Erythroblast (primary cell): ENCODE measurements at regions not wholly inside any gene's neighbourhood (a gene's known extent, or its start where the extent isn't known, plus 50 kb on each side); places are given as distances from the start of the nearest gene placed in this dataset.

Experiments
- DNase-seq, 2 experiments: peaks; one replicate each; lab custom pipeline; 2025; lab: John Stamatoyannopoulos, UW
- GATA1 ChIP-seq: IDR thresholded peaks from 2 replicates; pipeline ENCODE4 v1.6.1; 2011; ENCODE audit warnings: low read depth, mild to moderate bottlenecking, control low read depth, low read length, moderate library complexity
- POLR2A ChIP-seq: IDR thresholded peaks from 2 replicates; pipeline ENCODE4 v1.6.1; 2011; ENCODE audit warnings: mild to moderate bottlenecking, low read length

GRCh38 chr13:58048670-58049069 lies 417.1 kb downstream of the PCDH17 start:
- no peak for DNase-seq
- TF ChIP-seq POLR2A (no peak), GATA1 (no peak)

- no peak for DNase-seq
- TF ChIP-seq GATA1 (no peak), POLR2A (no peak)
These were observed 419.9 kb downstream of the PCDH17 start for GRCh38 chr13:58051396-58051795.

GRCh38 chr13:58051807-58052375 lies 420.3 kb downstream of the PCDH17 start:
- TF ChIP-seq POLR2A = no peak
- no peak for TF ChIP-seq GATA1

GRCh38 chr13:58056426-58056825 lies 424.9 kb downstream of the PCDH17 start:
- no peak for DNase-seq
- TF ChIP-seq GATA1 (no peak), POLR2A (no peak)

More at GRCh38 chr13:58051807-58052375, 420.3 kb downstream of the PCDH17 start:
- no peak for DNase-seq

- DNase-seq = no peak
- no peak for TF ChIP-seq GATA1
- no peak for TF ChIP-seq POLR2A
These were observed 428.1 kb downstream of the PCDH17 start for GRCh38 chr13:58059624-58060023.

GRCh38 chr13:58080806-58081205 lies 449.3 kb downstream of the PCDH17 start:
- TF ChIP-seq GATA1 = no peak
- TF ChIP-seq POLR2A = no peak
- DNase-seq = no peak

GRCh38 chr13:58081301-58081820 lies 449.8 kb downstream of the PCDH17 start:
- no peak for DNase-seq
- no peak for TF ChIP-seq GATA1
- no peak for TF ChIP-seq POLR2A

- TF ChIP-seq POLR2A (no peak), GATA1 (no peak)
- DNase-seq = no peak
These were observed 451.5 kb downstream of the PCDH17 start for GRCh38 chr13:58083064-58083463.

- TF ChIP-seq GATA1 (no peak), POLR2A (no peak)
These were observed 453.7 kb downstream of the PCDH17 start for GRCh38 chr13:58085274-58085673.

GRCh38 chr13:58085819-58086218 lies 454.3 kb downstream of the PCDH17 start:
- no peak for TF ChIP-seq GATA1
- DNase-seq = no peak

More at GRCh38 chr13:58085274-58085673, 453.7 kb downstream of the PCDH17 start:
- no peak for DNase-seq

GRCh38 chr13:58087566-58087965 lies 456.0 kb downstream of the PCDH17 start:
- TF ChIP-seq GATA1 (no peak), POLR2A (no peak)
- DNase-seq = no peak

- DNase-seq = no peak
- no peak for TF ChIP-seq POLR2A
- TF ChIP-seq GATA1 = no peak
These were observed 461.9 kb downstream of the PCDH17 start for GRCh38 chr13:58093394-58093793.

- TF ChIP-seq GATA1 (no peak), POLR2A (no peak)
- no peak for DNase-seq
These were observed 466.3 kb downstream of the PCDH17 start for GRCh38 chr13:58097831-58098230.

GRCh38 chr13:58119351-58119750 lies 487.8 kb downstream of the PCDH17 start:
- no peak for DNase-seq
- no peak for TF ChIP-seq GATA1
- TF ChIP-seq POLR2A = no peak

GRCh38 chr13:58119804-58120203 lies 488.3 kb downstream of the PCDH17 start:
- TF ChIP-seq POLR2A (no peak), GATA1 (no peak)
- no peak for DNase-seq

- no peak for DNase-seq
- TF ChIP-seq POLR2A = no peak
These were observed 495.0 kb downstream of the PCDH17 start for GRCh38 chr13:58126496-58126895.
